IPS-NIHi7 (cell line): ENCODE measurements at regions not wholly inside any gene's neighbourhood (a gene's known extent, or its start where the extent isn't known, plus 50 kb on each side); places are given as distances from the start of the nearest gene placed in this dataset.
A peak's percentile ranks its signal among the peaks of the same experiment; 100 is the strongest.
"Not testable (repeated sequence)": the region's sequence is repeated elsewhere in the genome, so short reads cannot be mapped to it uniquely, and the experiment has no call there.

Source experiments
- DNase-seq: peaks from one replicate; pipeline ENCODE4 v3.0.0; 2012; ENCODE audit warnings: mixed read lengths; ENCODE audit errors: extremely low spot score

DNA sequence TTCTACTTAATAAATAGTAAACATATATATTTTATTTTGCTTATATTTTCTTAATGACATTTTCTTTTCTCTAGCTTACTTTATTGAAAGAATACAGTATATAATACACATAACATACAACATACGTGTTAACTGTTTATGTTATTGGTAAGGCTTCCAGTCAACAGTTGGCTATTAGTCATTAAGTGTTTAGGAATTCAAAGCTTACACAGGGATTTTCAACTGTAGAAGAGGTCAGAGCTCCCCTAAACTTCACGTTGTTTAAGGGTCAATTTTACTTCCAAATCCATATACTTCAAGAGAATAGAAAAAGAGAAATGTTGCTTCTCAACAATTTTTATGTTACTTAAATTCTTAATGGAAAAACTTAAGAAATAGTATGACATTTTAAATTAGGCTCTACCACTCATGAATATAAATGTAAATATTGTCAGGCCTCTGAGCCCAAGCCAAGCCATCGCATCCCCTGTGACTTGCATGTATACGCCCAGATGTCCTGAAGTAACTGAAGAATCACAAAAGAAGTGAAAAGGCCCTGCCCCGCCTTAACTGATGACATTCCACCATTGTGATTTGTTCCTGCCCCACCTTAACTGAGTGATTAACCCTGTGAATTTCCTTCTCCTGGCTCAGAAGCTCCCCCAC lies 456.5 kb upstream of the NETO1 start:
- not testable (repeated sequence) for DNase-seq

DNA sequence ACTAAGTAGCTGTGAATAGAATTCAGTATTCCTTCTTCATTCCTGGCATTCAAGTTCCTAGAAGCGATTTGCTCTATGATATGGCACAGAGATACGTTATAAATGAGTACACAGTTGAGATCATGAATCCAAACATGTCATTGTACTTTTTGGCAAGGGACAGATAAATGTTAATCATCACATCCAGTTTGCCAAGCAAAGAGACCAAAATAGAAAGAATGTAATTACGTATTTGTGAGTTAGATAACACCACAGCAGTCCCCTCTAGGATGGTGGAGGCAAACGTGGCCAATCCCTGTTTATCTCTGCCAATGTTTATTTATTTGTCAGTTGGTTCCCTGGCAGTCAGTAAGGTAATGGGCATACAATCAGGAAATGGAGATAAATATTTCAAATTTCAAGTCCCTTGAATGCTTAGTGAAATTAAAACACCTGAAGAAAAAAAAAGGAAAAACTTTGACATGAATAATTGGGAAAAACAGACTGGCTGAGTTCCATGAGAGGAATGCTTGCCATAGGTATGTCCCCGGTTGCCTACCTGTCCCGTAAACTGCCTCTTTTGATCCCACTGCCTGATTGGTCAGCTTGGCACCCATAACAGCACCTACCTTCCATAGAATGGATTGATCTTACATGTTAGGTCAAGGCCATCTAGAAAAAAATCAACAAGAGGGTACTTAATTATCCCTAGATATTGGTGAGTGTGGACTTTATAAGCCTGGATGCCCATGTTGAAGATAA lies 451.1 kb upstream of the NETO1 start:
- DNase-seq, result no peak

DNA sequence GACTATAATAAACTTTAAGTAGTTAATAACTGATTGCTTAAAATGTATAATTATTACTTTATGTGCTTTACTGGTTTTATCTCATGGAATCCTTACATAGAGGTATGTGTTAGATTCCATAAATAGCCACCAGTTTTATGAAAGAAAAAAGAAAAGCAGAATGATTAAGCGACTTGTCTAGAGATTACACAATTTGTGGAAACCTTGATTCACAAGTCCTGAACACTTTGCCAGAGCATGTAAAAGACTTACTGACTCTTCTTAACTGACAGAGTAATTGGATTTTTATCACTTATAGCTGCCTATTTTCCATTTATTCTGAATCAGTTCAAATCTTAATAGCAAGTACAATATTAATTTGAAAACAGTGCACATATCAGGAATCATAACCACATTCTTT lies 448.7 kb upstream of the NETO1 start:
- no peak for DNase-seq

DNA sequence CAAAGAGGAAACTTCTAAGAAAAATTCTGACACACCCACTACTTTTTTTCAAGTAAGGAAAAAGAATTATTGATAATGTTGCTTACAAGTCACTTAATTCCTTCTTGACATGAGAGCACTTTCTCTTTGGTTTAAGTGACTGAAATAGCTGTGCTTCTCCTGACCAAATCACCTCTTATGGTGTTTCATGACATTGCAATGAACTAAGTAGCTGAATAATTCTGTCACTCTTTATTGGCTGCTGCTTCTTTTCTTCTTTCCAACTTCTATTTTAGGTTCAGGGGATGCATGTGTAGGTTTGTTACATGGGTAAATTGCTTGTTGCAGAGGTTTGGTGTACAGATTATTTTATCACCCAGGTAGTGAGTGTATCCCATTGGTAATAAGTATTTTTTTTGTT lies 447.6 kb upstream of the NETO1 start:
- no peak for DNase-seq

DNA sequence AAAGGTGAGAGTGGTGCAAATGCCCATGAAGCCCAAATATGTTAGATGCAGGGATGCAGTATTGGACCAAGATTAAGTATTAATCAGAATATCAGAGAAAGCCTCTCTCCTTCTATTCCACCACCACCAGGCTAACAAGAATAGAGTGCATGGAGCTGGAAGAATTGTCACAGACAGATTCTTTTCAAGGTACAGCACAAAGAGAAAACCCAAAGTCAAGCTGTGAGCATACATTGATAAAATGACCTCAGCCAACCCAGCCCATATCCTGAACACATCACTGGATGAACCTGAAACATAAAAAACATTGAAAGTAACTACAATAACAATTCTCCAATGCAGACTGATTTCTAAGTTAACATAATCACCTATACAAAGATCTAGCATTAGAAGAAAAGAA lies 445.7 kb upstream of the NETO1 start:
- no peak for DNase-seq

DNA sequence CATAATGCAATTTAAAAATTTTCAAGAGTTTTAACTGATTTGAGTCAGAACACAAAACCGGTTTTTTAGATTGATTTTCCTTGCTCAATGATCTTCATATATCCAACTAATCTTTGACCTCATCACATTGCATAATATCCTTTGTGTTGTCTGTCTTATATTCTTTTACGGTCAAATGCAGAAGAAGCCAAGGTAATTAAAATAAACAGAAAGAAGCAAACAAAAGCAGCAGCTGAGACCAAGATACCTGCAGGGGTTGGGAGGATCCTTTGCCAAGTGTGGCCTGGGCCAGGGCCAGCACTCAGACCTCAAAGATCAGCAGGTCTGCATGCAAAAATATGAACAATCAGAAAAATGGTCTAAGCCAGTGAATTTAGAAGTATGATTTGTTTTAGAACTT lies 428.9 kb upstream of the NETO1 start:
- no peak for DNase-seq

DNA sequence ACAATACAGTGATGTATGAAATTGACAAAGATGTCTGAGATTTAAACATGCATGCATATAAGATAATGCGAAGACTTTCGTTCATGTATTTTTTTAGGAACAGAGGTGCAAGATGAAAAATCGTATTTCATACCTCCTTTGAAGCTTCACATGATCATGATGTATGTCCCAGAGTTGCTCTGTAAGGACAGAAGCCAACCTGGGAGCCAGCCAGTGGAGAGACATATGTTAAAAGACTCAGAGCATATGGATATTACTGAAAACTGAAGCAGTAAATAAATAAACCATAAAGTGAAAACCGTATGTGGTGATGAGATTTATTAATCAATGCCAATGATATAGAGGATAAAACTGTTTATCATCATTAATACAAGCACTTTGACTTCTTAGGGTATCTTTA lies 424.4 kb upstream of the NETO1 start:
- DNase-seq, result no peak

DNA sequence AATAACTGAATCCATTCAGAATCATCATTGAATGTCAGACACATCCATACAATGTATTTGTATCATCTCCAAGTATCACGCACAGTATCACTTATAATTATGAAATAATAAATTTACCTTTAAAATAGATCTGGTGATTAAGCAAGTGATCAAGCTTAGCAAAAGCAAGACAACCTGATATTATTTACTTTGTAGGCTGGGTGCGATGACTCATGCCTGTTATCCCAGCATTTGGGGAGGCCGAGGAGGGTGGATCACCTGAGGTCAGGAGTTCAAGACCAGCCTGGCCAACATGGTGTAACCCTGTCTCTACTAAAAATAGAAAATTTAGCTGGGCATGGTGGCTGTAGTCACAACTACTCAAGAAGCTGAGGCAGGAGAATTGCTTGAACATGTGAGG lies 421.0 kb upstream of the NETO1 start:
- DNase-seq, result no peak

DNA sequence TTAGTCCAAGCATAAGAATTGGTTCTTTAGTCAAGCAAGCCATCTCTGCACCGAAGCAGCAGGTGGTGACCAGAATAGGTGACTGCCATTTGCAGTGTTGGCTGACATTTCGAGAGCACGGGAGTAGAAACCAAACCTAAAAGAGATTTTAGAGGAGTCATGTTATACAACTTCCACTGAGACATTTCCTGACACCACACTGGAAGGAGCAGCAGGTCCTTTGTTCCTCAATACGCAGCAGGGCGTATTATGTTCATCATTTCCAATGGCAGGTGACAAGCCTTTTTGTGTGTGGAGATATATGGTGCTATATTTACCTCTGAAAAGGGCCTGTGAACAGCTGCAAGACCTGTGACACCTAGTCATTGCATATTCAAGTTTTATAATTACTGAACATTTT lies 418.8 kb upstream of the NETO1 start:
- DNase-seq, result no peak

DNA sequence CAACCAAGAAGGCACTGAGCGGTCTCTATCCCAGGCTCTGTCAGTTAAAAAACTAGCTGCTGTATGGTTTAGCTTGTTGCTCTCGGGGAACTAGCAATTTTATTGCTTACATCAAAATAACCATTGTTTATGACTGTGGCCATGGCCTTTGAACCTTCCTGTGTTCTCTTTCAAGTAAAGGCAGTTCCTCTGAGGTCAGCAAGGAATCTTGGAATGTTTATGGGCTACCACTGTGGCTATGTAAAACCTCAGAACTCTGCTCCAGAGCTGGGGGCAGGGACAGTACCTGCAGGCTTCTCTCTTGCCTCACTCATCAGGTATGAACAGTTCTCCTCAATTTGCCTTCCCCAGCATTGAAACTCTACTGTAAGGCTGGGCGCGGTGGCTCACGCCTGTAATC lies 416.0 kb upstream of the NETO1 start:
- peak; percentile 14 for DNase-seq

DNA sequence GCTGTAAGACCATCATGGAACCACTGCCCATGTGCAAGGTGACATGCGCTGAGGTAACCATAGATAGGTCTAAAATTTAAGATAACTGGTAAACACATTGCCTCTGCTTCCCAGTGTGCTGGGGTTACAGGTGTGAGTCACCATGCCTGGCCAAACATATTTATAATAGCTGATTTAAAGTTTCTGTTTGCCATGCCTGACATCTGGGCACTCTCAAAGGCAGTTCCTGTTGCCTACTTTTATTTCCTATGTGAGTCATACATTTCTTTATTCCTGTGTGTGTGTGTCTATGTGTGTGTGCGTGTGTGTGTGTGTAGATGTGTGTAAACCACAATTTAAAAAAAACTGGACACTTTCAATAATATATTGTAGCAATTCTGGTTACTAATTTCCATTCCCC lies 415.2 kb upstream of the NETO1 start:
- no peak for DNase-seq

DNA sequence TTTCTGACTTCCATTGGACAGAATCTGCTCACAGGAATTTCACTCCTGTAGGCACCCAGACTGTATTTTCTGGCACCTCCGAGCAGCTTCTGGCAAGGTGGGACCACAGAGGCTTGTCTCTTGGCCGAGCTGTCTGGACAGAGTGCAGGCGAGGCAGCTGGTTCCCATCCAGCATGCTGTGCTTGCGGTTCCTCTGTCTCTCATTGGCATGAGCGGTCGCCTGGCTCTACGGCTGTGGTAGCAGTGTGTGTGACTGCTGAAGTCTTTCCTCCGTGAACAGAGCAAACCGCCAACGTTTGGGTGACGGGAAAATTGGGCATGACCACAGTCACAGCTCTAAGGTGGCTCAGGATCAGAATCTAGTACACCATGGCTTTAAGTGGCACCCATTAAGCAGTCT lies 411.7 kb upstream of the NETO1 start:
- no peak for DNase-seq

DNA sequence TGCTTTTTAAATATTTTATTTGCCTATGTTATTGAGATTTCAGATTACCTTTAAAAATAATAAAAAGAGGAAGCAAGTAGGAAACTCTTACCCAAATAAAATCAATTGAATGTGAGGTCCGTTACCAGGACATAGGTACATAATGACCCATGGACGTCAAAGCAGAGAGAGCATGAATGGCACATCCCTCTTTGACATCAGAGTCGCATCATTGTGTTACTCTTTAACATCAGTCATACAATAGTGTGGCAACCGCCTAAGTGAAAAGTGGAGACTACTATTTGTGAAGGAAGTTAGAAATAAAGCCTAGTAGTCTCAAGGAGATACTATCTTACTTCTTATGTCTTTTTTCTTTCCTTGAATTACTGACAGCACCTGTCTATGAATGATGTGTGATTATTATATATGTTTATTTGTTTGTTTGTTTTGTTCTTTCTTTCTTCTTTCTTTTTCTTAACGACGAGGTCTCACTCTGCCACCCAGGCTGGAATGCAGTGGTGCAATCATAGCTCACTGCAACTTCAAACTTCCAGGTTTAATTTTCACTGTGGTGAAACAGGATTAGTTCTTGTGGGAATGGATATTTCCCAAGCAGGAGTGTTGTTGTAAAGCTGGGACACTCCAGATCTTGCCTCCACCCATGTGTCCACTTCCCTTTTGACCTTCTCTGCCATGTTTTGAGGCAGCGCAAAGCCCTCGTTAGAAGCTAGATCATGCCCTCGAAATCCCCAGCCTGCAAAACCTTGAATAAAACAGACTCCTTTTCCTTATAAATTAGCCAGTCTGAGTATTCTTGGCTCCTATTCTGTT lies 407.2 kb upstream of the NETO1 start:
- no peak for DNase-seq

DNA sequence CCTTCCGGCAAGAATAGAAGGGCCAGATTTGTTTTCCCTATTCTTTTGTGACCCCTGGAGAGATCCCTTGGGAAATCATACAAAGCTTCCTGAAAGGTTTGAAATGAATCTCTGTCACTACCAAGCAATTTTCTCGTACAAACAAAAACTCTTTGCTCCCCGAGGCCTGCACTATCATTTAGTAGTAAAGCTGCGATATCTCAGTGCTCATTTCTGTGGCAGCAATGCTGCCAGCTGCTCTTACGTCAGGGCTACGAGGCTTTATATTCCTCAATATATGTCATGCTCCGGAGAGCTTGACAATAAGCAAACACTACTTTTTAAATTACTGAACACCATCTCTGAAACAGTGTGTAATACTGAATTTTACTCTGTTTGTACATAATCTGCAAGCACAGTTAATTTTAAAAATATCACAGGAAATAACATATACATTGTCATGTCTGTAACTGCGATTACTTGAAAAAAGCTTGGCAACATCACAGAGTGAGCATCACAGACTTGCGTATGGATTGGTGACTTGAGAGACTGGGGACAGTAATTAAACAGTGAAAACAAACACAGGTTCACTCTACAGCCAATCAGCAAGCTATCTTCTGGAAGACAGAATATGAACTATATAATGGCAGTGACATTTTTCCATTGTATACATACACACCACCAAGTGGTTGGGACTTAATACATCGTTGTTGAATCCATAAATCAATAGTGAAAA lies 403.3 kb upstream of the NETO1 start:
- no peak for DNase-seq

DNA sequence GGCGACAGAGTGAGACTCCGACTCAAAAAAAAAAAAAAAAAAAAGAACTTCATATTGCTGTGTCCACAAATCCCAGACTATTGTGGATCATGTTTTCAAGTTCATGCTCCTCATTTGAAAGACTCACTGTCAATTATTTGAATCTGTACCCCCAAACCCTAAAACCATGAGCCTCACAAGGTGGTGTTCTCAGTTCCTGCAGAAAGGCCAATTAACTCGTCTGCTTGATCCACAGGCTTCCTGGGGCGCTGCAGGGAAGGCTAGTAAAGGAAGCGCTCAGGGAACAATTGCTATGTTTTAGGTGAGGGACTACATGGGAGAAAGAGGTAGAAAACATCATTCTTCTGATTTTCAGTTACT lies 396.8 kb upstream of the NETO1 start:
- no peak for DNase-seq

DNA sequence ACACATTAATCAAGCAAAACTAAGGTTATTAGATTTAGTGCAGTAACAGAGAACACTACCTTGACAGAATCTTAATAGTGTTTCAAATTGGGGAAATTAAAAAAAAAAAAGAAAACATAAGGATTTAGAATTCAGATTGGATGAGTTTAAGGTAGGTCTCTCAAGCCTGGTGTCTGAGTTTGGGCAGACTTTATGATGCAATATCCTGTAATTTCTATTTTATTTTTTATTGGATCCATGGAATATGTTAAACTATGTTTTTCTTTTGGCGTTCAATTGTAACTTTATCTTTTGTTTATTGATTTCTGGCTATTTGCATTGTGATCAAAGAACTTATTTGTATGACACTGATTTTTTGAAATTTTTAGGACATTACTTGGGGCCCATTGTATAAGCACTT lies 394.1 kb upstream of the NETO1 start:
- DNase-seq, result no peak

DNA sequence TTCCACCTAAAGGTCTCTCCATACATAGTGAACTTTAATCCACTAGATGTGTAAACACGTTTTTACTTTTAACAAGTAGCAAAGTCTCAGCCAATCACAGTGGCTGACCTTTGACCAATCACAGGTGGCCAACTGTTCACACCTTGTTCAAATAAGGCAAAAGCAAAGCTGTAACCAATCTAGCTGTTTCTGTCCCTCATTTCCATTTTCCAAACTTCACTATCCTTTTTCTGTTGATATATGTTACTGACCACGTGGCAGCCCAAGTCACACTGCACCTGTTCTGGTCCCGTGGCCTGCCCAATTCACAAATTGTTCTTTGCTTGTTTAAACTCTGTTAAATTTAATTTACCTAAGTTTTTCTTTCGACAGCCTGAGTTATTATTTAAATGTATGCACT lies 393.5 kb upstream of the NETO1 start:
- no peak for DNase-seq

DNA sequence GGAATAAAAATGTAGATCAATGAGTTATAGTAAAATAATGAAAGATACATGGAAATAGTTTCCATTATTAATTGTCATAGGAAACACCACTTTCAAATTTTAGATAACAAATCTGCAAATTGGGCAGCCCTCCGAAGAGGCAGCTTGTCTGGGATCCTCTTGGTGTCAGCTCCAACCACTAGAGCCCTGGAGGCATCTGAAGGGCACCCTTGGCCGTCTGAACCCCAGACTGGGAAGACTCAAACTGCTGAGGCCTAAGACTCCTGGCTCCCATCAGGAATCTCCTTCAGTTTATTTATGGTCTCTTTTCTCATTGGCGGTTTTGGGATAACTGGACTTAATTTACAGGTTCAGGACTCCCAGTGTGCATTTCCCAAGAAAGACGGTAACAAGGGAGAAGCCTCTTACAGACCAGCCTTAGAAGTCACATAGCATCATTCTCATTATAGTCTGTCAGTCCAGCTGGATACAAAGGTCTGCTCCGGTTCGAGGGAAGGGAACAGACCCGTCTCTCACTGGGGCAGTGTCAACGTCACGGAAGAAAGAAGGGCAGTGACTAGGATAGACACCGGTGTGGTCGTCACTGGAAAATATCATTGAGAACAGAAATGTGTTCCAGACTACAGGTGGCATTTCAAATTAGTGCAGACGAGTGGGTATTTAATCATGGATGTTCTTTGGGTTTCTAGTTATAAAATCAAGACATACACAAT lies 390.7 kb upstream of the NETO1 start:
- DNase-seq, result no peak

DNA sequence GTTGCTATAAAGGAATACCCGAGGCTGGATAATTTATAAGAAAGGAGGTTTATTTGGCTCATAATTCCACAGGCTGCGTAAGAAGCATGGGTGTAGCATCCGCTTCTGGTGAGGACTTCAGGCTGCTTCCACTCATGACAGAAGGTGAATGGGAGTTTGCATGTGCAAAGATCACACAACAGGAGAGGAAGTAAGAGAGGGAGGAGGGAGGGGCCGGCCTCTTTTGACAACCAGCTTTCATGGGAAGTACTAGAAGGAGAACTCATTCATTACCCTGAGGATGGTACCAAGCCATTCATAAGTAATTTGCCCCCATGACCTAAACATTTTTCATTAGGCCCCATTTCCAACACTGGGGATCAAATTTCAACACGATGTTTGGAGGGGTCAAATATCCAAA lies 386.8 kb upstream of the NETO1 start:
- DNase-seq, result no peak

DNA sequence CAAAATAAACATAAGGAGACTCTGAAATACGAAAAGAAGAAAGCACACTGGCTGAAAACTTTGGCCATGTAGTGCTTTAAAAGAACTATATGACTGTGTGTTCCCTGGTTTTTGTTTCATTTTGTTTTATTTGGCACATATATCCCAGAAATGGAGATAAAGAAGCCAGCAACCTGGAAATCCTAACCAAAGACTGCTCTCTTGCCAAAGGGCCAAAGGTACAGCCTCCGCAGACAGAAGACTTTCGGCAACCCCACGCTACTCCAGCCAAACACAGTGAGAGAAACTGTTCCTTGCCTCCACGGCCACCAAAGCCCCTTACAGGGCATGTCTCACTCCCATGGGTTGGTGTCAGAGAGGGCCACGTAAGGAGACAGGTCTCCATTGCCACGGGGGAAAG lies 381.2 kb upstream of the NETO1 start:
- DNase-seq, result no peak

DNA sequence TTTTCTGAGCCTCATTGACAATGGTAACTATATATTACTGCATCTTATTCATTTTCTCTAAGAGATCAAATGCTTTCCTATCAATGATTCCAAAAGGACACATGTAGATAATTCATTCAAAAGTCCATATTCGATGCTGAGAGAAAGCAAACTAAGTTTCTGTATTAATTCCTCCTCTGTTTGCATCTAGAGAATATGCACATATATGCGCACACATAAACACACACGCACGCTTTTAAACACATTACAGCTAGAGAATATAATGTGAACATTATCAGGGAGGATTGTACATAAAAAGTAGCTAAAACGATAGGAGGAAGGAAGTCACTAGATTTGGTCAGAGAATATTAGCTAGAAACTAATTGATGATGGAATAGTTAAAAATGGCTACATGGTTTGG lies 379.0 kb upstream of the NETO1 start:
- no peak for DNase-seq

DNA sequence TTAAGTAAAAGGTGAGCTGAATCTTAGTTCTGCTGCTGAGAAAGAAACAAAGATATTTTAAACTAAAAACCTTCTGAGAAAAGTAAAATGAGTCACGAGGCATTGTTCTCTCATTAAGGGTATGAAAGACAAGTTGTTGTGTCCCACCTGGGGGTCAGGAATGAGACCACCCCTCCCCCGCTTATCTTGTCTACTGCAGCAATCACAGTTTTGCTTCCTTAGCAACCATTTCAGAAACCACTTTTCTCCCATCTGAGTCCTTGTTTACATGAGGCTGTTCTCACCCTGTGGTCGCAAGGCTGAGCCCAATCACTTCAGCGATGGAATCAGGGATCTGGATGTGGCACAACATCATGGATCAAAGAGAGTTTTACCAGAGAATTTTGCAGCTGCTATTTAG lies 377.6 kb upstream of the NETO1 start:
- peak; percentile 52 for DNase-seq
